ENCODE measurements at regions not wholly inside any gene's neighbourhood (a gene's known extent, or its start where the extent isn't known, plus 50 kb on each side); places are given as distances from the start of the nearest gene placed in this dataset.

- WGBS (ENCODE audit: insufficient coverage): 98% methylated on average over 12 of the region's 12 CpGs
- POLR2A ChIA-PET: no interaction called here
- H3K4me1 ChIP-seq (ENCODE audit: control extremely low read depth in 1 of 4, control insufficient read depth in 4 of 4, insufficient read depth in 4 of 4, low read length in 3 of 4): no peaks in the 10 kb centered on the region
- H3K9me3 ChIP-seq (ENCODE audit: control extremely low read depth in 1 of 5, control insufficient read depth in 4 of 5, insufficient read depth in 2 of 5, low read depth in 1 of 5, low read length in 4 of 5): peaks cover 0 to 2% (median 0%) of the 10 kb centered on the region in 5 experiments
- H3K27ac ChIP-seq (ENCODE audit: insufficient read depth in 1 of 2, low read depth in 1 of 2, low read length in 2 of 2, poor library complexity in 1 of 2, severe bottlenecking in 2 of 2): no peak overlapping the region
- CTCF ChIA-PET: no interaction called here
- H3K27me3 ChIP-seq (replicated peaks in 2 of 5; ENCODE audit: control insufficient read depth in 4 of 5, insufficient read depth in 5 of 5, low read length in 4 of 5): peaks cover 0 to 20% (median 3%) of the 10 kb centered on the region in 5 experiments
- no peaks in the 10 kb centered on the region for H3K36me3 ChIP-seq (ENCODE audit: control insufficient read depth in 4 of 4, insufficient read depth in 4 of 4, low read length in 3 of 4)
- no peak overlapping the region for H3K4me3 ChIP-seq (ENCODE audit: control insufficient read depth in 1 of 7, extremely low read depth in 1 of 7, insufficient read depth in 4 of 7, low read depth in 2 of 7, low read length in 6 of 7)
- DNase-seq: no peak
These were observed 144.3 kb upstream of the SYT6 start for GRCh38 chr1:114298008-114298407.

DNA sequence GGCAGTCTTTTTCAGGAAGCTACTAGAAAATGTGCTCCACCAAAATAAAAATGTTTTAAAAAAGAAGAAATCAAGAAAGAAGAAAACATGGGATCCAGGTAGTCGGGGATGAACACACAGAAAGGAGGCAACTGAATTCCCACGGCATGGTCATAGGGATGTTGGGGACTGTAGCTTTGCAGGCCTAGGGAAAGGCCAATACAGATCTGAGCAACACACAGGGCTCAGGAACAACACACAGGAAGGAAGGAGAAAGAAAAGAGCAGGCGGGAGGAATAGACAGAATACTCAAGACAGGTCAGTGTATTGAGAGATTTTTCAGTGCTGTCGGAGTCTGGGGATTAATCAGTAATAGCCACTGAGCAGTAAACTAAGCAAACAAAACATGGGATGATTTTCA is 142.7 kb upstream of the SYT6 start:
- Histone ChIP-seq H3K4me1 (ENCODE audit: control extremely low read depth in 1 of 4, control insufficient read depth in 4 of 4, insufficient read depth in 4 of 4, low read length in 3 of 4) (no peaks in the 10 kb centered on the region), H3K9me3 (ENCODE audit: control extremely low read depth in 1 of 5, control insufficient read depth in 4 of 5, insufficient read depth in 2 of 5, low read depth in 1 of 5, low read length in 4 of 5) (no peaks in the 10 kb centered on the region), H3K27ac (ENCODE audit: insufficient read depth in 1 of 2, low read depth in 1 of 2, low read length in 2 of 2, poor library complexity in 1 of 2, severe bottlenecking in 2 of 2) (no peak overlapping the region), H3K36me3 (ENCODE audit: control insufficient read depth in 4 of 4, insufficient read depth in 4 of 4, low read length in 3 of 4) (no peaks in the 10 kb centered on the region), H3K4me3 (ENCODE audit: control insufficient read depth in 1 of 7, extremely low read depth in 1 of 7, insufficient read depth in 4 of 7, low read depth in 2 of 7, low read length in 6 of 7) (no peak overlapping the region), H3K27me3 (replicated peaks in 2 of 5; ENCODE audit: control insufficient read depth in 4 of 5, insufficient read depth in 5 of 5, low read length in 4 of 5) (peaks cover 0 to 20% (median 3%) of the 10 kb centered on the region in 5 experiments)
- no peak for DNase-seq
- WGBS (ENCODE audit: insufficient coverage): 100% methylated on average over 4 of the region's 4 CpGs
- POLR2A ChIA-PET: no interaction called here
- CTCF ChIA-PET: no interaction called here

GRCh38 chr1:114295321-114295720 is 141.7 kb upstream of the SYT6 start:
- POLR2A ChIA-PET: no interaction called here
- Histone ChIP-seq H3K4me1 (ENCODE audit: control extremely low read depth in 1 of 4, control insufficient read depth in 4 of 4, insufficient read depth in 4 of 4, low read length in 3 of 4) (no peaks in the 10 kb centered on the region), H3K27ac (ENCODE audit: insufficient read depth in 1 of 2, low read depth in 1 of 2, low read length in 2 of 2, poor library complexity in 1 of 2, severe bottlenecking in 2 of 2) (no peak overlapping the region), H3K9me3 (ENCODE audit: control extremely low read depth in 1 of 5, control insufficient read depth in 4 of 5, insufficient read depth in 2 of 5, low read depth in 1 of 5, low read length in 4 of 5) (no peaks in the 10 kb centered on the region), H3K4me3 (ENCODE audit: control insufficient read depth in 1 of 7, extremely low read depth in 1 of 7, insufficient read depth in 4 of 7, low read depth in 2 of 7, low read length in 6 of 7) (no peak overlapping the region), H3K36me3 (ENCODE audit: control insufficient read depth in 4 of 4, insufficient read depth in 4 of 4, low read length in 3 of 4) (no peaks in the 10 kb centered on the region), H3K27me3 (replicated peaks in 2 of 5; ENCODE audit: control insufficient read depth in 4 of 5, insufficient read depth in 5 of 5, low read length in 4 of 5) (peaks cover 0 to 20% (median 3%) of the 10 kb centered on the region in 5 experiments)
- no peak for DNase-seq
- CTCF ChIA-PET: interaction anchor here (1.7 kb wide), 1 partner anchor 12 kb away, joined by 3 read pairs; no protein-coding TSS in a partner anchor
- WGBS (ENCODE audit: insufficient coverage): 75% methylated on average over 4 of the region's 6 CpGs

- DNase-seq: no peak
- WGBS (ENCODE audit: insufficient coverage): 92% methylated on average over 1 of the region's 2 CpGs
- Histone ChIP-seq H3K9me3 (ENCODE audit: control extremely low read depth in 1 of 5, control insufficient read depth in 4 of 5, insufficient read depth in 2 of 5, low read depth in 1 of 5, low read length in 4 of 5) (no peaks in the 10 kb centered on the region), H3K4me1 (ENCODE audit: control extremely low read depth in 1 of 4, control insufficient read depth in 4 of 4, insufficient read depth in 4 of 4, low read length in 3 of 4) (no peaks in the 10 kb centered on the region), H3K27ac (ENCODE audit: insufficient read depth in 1 of 2, low read depth in 1 of 2, low read length in 2 of 2, poor library complexity in 1 of 2, severe bottlenecking in 2 of 2) (no peak overlapping the region), H3K4me3 (ENCODE audit: control insufficient read depth in 1 of 7, extremely low read depth in 1 of 7, insufficient read depth in 4 of 7, low read depth in 2 of 7, low read length in 6 of 7) (no peak overlapping the region), H3K27me3 (replicated peaks in 2 of 5; ENCODE audit: control insufficient read depth in 4 of 5, insufficient read depth in 5 of 5, low read length in 4 of 5) (peaks cover 0 to 4% (median 0%) of the 10 kb centered on the region in 5 experiments), H3K36me3 (ENCODE audit: control insufficient read depth in 4 of 4, insufficient read depth in 4 of 4, low read length in 3 of 4) (no peaks in the 10 kb centered on the region)
- POLR2A ChIA-PET: no interaction called here
- CTCF ChIA-PET: interaction anchor here (1.5 kb wide), 1 partner anchor 10 kb away, joined by 7 read pairs; no protein-coding TSS in a partner anchor
These were observed 139.2 kb upstream of the SYT6 start for GRCh38 chr1:114292835-114293234.

- no peak for DNase-seq
- Histone ChIP-seq H3K27ac (ENCODE audit: insufficient read depth in 1 of 2, low read depth in 1 of 2, low read length in 2 of 2, poor library complexity in 1 of 2, severe bottlenecking in 2 of 2) (no peak overlapping the region), H3K4me3 (ENCODE audit: control insufficient read depth in 1 of 7, extremely low read depth in 1 of 7, insufficient read depth in 4 of 7, low read depth in 2 of 7, low read length in 6 of 7) (no peak overlapping the region), H3K9me3 (ENCODE audit: control extremely low read depth in 1 of 5, control insufficient read depth in 4 of 5, insufficient read depth in 2 of 5, low read depth in 1 of 5, low read length in 4 of 5) (no peaks in the 10 kb centered on the region), H3K36me3 (ENCODE audit: control insufficient read depth in 4 of 4, insufficient read depth in 4 of 4, low read length in 3 of 4) (no peaks in the 10 kb centered on the region), H3K27me3 (replicated peaks in 2 of 5; ENCODE audit: control insufficient read depth in 4 of 5, insufficient read depth in 5 of 5, low read length in 4 of 5) (peaks cover 0 to 1% (median 0%) of the 10 kb centered on the region in 5 experiments), H3K4me1 (ENCODE audit: control extremely low read depth in 1 of 4, control insufficient read depth in 4 of 4, insufficient read depth in 4 of 4, low read length in 3 of 4) (no peaks in the 10 kb centered on the region)
- ChIA-PET POLR2A (no interaction called here), CTCF (interaction anchor here (1.5 kb wide), 1 partner anchor 9 kb away, joined by 7 read pairs; no protein-coding TSS in a partner anchor)
- 100% methylated on average over 5 of the region's 5 CpGs for WGBS (ENCODE audit: insufficient coverage)
These were observed 138.5 kb upstream of the SYT6 start for GRCh38 chr1:114292194-114292593.

- ChIA-PET CTCF (no interaction called here), POLR2A (no interaction called here)
- Histone ChIP-seq H3K9me3 (ENCODE audit: control extremely low read depth in 1 of 5, control insufficient read depth in 4 of 5, insufficient read depth in 2 of 5, low read depth in 1 of 5, low read length in 4 of 5) (no peaks in the 10 kb centered on the region), H3K4me1 (ENCODE audit: control extremely low read depth in 1 of 4, control insufficient read depth in 4 of 4, insufficient read depth in 4 of 4, low read length in 3 of 4) (no peaks in the 10 kb centered on the region), H3K27ac (ENCODE audit: insufficient read depth in 1 of 2, low read depth in 1 of 2, low read length in 2 of 2, poor library complexity in 1 of 2, severe bottlenecking in 2 of 2) (no peak overlapping the region), H3K36me3 (ENCODE audit: control insufficient read depth in 4 of 4, insufficient read depth in 4 of 4, low read length in 3 of 4) (no peaks in the 10 kb centered on the region), H3K4me3 (ENCODE audit: control insufficient read depth in 1 of 7, extremely low read depth in 1 of 7, insufficient read depth in 4 of 7, low read depth in 2 of 7, low read length in 6 of 7) (no peak overlapping the region), H3K27me3 (replicated peaks in 2 of 5; ENCODE audit: control insufficient read depth in 4 of 5, insufficient read depth in 5 of 5, low read length in 4 of 5) (peaks cover 0 to 2% (median 0%) of the 10 kb centered on the region in 5 experiments)
- no peak for DNase-seq
- WGBS (ENCODE audit: insufficient coverage): 100% methylated on average over 1 of the region's 2 CpGs
These were observed 137.1 kb upstream of the SYT6 start for GRCh38 chr1:114290776-114291175.

- ChIA-PET POLR2A (no interaction called here), CTCF (no interaction called here)
- no peak for DNase-seq
- H3K27ac ChIP-seq (ENCODE audit: insufficient read depth in 1 of 2, low read depth in 1 of 2, low read length in 2 of 2, poor library complexity in 1 of 2, severe bottlenecking in 2 of 2): no peak overlapping the region
- no peak overlapping the region for H3K4me3 ChIP-seq (ENCODE audit: control insufficient read depth in 1 of 7, extremely low read depth in 1 of 7, insufficient read depth in 4 of 7, low read depth in 2 of 7, low read length in 6 of 7)
- H3K27me3 ChIP-seq (replicated peaks in 2 of 5; ENCODE audit: control insufficient read depth in 4 of 5, insufficient read depth in 5 of 5, low read length in 4 of 5): peaks cover 0 to 2% (median 0%) of the 10 kb centered on the region in 5 experiments
- H3K36me3 ChIP-seq (ENCODE audit: control insufficient read depth in 4 of 4, insufficient read depth in 4 of 4, low read length in 3 of 4): no peaks in the 10 kb centered on the region
- H3K4me1 ChIP-seq (ENCODE audit: control extremely low read depth in 1 of 4, control insufficient read depth in 4 of 4, insufficient read depth in 4 of 4, low read length in 3 of 4): no peaks in the 10 kb centered on the region
- WGBS (ENCODE audit: insufficient coverage): 96% methylated on average over 4 of the region's 4 CpGs
- H3K9me3 ChIP-seq (ENCODE audit: control extremely low read depth in 1 of 5, control insufficient read depth in 4 of 5, insufficient read depth in 2 of 5, low read depth in 1 of 5, low read length in 4 of 5): no peaks in the 10 kb centered on the region
These were observed 136.7 kb upstream of the SYT6 start for GRCh38 chr1:114290341-114290740.
